PFSK-1 (cell line): ENCODE measurements at regions not wholly inside any gene's neighbourhood (a gene's known extent, or its start where the extent isn't known, plus 50 kb on each side); places are given as distances from the start of the nearest gene placed in this dataset.

Experiments
- POLR2AphosphoS5 ChIP-seq: IDR thresholded peaks from 2 replicates; pipeline ENCODE4 v1.6.1; 2012; ENCODE audit warnings: low read depth, mild to moderate bottlenecking, control low read depth, low read length, moderate library complexity
- SIN3A ChIP-seq: IDR thresholded peaks from 2 replicates; pipeline ENCODE4 v1.6.1; 2012; ENCODE audit warnings: mild to moderate bottlenecking, low read length, moderate library complexity, borderline replicate concordance; ENCODE audit not compliant: insufficient read depth
- TAF1 ChIP-seq: IDR thresholded peaks from 2 replicates; pipeline ENCODE4 v1.6.1; 2012; ENCODE audit warnings: low read length, control low read depth, borderline replicate concordance; ENCODE audit not compliant: insufficient read depth
- TF ChIP-seq, protein P1 (sequence below), 2 experiments: IDR thresholded peaks; 2 replicates each; pipeline versions ENCODE4 v1.6.1 to v1.8.0; 2011 to 2012; ENCODE audit warnings: low read depth in 2 of 2, low read length in 2 of 2, control low read depth in 1 of 2, inconsistent platforms in 1 of 2, mild to moderate bottlenecking in 1 of 2, moderate library complexity in 1 of 2; ENCODE audit not compliant: insufficient read depth in 1 of 2

DNA sequence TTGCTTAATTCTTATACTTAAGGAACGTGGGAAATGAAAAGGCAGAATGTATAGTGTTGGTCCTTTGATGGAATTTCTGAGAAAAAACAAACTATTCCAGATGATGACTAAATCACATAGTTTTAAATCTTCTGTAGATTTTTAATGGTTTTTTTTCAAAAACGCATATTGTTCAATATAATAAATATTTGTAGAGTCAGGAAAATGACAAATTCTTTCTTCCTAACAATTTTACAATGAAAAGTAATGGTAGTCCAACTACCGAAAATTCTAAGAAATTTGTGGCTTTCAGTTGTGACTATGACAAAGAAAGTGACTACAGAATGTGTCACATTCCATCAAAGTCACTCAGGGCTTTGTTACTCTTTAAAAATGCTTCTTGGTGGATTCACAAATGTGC, 164.8 kb upstream of the PITX2 start:
- TF ChIP-seq POLR2AphosphoS5: no peak
- no peak for TF ChIP-seq SIN3A
- no peak for TF ChIP-seq TAF1
- TF ChIP-seq, protein P1, sequence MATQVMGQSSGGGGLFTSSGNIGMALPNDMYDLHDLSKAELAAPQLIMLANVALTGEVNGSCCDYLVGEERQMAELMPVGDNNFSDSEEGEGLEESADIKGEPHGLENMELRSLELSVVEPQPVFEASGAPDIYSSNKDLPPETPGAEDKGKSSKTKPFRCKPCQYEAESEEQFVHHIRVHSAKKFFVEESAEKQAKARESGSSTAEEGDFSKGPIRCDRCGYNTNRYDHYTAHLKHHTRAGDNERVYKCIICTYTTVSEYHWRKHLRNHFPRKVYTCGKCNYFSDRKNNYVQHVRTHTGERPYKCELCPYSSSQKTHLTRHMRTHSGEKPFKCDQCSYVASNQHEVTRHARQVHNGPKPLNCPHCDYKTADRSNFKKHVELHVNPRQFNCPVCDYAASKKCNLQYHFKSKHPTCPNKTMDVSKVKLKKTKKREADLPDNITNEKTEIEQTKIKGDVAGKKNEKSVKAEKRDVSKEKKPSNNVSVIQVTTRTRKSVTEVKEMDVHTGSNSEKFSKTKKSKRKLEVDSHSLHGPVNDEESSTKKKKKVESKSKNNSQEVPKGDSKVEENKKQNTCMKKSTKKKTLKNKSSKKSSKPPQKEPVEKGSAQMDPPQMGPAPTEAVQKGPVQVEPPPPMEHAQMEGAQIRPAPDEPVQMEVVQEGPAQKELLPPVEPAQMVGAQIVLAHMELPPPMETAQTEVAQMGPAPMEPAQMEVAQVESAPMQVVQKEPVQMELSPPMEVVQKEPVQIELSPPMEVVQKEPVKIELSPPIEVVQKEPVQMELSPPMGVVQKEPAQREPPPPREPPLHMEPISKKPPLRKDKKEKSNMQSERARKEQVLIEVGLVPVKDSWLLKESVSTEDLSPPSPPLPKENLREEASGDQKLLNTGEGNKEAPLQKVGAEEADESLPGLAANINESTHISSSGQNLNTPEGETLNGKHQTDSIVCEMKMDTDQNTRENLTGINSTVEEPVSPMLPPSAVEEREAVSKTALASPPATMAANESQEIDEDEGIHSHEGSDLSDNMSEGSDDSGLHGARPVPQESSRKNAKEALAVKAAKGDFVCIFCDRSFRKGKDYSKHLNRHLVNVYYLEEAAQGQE (IDR thresholded peaks at IDR 0.05; ENCODE audit: insufficient read depth in 1 of 2, low read depth in 2 of 2, low read length in 2 of 2): no peak
